HG03520 (cell line): ENCODE measurements at regions not wholly inside any gene's neighbourhood (a gene's known extent, or its start where the extent isn't known, plus 50 kb on each side); places are given as distances from the start of the nearest gene placed in this dataset.

Experiments
- ATAC-seq: cut with Tn5 transposase; IDR thresholded peaks from one replicate; pipeline ENCODE4 v1.9.1; 2021; ENCODE audit warnings: mild to moderate bottlenecking, moderate library complexity; ENCODE audit not compliant: unreplicated experiment

GRCh38 chr4:1512738-1513660, 106.8 kb upstream of the NKX1-1 start:
- no peak for ATAC-seq

DNA sequence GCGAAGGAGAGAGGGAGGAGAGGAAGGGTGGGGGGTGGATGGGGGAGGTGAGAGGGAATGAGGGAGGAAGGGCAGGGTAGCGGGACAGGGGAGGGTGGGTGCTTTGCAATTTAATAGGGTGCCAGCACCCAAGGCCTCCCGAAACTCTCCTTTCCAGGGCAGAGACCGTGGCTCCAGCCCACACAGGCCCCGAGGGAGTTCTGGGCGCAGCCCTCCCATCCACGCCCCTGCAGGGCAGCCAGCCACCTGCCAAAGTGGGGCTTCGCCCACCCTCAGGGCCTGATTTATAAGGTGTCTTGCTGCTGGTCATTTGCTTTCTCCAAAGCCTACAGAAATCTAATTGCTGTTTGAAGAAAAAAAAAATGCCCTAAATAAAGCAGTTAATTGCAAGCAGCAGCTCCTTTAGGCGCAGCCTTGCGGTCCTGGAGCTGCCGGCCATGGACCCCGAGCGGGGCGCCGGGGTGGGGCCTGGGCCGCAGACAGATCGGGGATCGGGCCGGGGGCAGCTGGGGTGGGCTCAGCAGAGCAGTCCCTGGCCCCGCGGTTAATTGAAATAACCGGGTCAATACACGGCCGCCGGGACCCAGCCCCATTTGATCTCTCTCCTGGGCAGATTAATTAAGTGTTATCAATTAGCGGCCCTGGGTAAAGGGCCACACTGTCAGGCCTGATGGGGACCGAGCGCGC, 106.0 kb upstream of the NKX1-1 start:
- ATAC-seq: no peak

- ATAC-seq: no peak
Observed at GRCh38 chr4:1511441-1512041, 105.3 kb upstream of the NKX1-1 start.

- ATAC-seq: no peak
Observed at GRCh38 chr4:1510931-1511330, 104.7 kb upstream of the NKX1-1 start.

GRCh38 chr4:1509366-1509765, 103.1 kb upstream of the NKX1-1 start:
- no peak for ATAC-seq

GRCh38 chr4:1508161-1509160, 102.2 kb upstream of the NKX1-1 start:
- ATAC-seq: no peak

DNA sequence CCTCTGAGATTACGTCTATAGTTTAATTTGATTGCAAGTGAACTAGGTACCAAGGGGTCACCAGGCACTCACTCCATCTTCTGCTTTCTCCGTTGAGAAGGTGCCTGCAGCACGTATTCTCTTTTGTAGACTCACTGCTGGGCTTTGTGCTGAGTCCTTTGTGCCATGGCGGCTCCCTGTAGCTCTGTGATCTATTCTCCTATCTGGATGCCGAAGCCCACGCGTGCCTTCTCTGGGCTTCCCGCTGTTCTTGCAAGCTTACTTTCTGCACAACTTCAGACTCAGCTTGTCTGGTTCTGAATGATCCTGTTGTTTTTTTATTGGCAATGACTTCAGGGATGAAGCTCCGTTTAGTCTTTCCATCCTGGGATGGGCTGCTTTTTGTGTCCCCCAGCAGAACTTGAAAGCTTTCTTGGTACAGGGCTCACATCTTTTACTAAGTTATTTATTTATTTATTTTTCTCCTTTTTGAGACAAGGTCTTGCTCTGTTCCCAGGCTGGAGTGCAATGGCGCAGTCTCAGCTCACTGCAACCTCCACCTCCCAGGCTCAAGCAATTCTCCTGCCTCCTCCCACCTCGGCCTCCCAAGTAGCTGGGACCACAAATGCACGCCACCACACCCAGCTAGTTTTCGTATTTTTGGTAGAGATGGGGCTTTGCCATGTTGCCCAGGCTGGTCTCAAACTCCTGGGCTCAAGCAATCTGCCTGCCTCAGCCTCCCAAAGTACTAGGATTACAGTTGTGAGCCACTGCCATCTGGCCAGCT, 100.9 kb upstream of the NKX1-1 start:
- ATAC-seq: no peak

DNA sequence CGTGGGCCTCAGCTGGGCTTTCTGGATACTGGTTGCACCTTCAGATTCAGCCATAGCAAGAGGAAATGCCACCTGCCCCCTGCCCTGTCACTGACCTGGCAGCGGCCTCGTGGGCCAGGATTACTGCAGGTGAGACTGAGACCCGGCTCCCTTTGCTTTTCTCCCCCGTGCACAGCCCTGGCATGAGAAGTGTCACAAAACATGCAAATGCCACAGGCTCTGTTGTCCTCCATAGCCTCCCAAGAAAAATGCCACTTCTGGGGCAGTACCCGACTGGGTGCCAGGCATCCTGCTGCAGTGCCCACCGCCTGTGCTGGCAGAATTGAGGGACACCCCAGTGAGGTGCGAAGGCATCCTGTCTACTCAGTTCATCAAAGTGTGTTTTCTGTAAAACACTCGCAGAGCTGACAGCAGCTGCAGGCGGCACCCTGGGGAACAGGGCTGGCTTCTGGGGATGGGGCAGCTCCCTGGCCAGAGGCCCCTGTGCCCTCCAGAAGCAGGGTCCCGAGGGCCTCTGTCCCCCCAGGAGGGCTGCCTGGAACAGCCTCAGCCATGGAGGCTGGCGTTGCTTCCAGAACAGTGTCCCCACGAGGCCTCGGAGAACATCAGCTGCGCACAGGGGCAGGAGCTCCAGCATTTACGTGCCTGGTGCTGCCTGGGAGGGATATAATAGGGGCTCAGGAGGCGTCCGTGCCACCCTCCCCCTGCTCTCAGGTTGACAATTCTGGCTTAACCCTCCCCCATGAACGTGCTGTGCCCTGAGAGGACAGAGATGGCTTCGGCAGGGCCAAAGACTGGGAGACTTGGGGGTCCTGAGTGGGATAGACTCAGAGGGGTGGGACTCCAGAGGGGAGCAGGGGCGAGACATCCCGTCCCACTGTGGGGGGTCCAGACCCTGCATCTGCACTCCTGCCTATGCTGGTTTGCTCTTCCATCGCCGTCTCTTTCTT, 99.5 kb upstream of the NKX1-1 start:
- ATAC-seq: no peak

GRCh38 chr4:1504595-1505500, 98.6 kb upstream of the NKX1-1 start:
- ATAC-seq: no peak

GRCh38 chr4:1503583-1504471, 97.6 kb upstream of the NKX1-1 start:
- no peak for ATAC-seq

GRCh38 chr4:1502976-1503375, 96.7 kb upstream of the NKX1-1 start:
- no peak for ATAC-seq

DNA sequence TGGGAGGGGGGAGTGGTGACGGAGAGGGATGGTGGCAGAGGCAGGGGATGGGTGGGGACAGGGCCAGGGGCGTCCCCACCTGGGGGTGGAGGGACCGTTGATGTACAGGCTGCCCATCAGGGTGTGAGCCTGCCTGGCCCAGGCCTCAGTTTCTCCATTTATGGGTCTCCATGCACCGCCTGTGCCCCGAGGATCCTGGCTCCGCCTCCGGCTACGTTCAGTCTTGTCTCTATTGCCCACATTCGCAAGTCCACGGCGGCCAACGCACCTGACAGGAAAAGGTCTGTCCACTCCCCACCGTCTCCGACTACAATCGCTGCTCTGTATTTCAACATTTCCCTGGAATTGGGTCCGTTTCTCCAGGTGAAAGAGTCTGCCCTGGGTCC, 96.3 kb upstream of the NKX1-1 start:
- ATAC-seq: no peak

- ATAC-seq: no peak
Observed at GRCh38 chr4:1501754-1502500, 95.7 kb upstream of the NKX1-1 start.

DNA sequence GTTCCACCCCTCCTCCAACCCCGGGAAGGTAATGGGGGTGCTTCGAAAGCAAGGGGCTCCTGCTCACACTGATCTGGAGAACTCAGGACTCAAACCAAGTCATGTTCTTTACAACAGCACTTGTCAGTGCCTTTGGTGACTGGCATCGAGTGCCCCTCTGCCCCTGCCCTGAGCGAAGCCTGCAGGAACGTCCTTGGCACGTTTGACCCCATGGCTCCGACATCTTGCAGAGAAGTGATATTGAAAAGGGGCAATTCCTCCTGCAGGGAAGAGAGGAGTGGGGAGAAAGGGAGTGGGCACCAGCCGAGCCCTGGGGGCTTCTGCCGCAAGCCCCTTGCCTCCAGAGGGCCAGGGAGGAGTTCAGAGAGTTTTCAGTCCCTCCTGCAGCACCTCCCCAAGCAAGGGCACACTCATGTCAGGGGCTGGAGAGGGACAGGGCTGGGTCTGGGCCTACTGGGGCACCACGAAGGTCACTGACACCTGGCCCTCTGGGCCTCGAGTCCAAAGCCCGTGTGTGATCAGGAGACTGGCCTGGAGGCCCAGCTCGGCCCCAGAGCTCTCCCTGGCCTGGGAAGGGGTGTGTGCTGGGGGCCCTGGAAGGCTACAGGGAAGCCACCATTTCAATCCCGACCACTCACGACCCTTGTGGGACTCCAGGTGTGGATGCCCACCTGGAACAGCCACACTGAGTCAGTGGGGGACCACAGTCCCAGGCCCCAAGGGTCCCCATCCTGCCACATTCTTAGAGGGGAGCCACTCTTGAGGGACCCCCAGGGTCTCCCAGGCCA, 94.9 kb upstream of the NKX1-1 start:
- ATAC-seq: no peak

- no peak for ATAC-seq
Observed at GRCh38 chr4:1500231-1500965, 94.2 kb upstream of the NKX1-1 start.
